ENCODE measurements at regions not wholly inside any gene's neighbourhood (a gene's known extent, or its start where the extent isn't known, plus 50 kb on each side); places are given as distances from the start of the nearest gene placed in this dataset.
A peak's percentile ranks its signal among the peaks of the same experiment; 100 is the strongest.

DNA sequence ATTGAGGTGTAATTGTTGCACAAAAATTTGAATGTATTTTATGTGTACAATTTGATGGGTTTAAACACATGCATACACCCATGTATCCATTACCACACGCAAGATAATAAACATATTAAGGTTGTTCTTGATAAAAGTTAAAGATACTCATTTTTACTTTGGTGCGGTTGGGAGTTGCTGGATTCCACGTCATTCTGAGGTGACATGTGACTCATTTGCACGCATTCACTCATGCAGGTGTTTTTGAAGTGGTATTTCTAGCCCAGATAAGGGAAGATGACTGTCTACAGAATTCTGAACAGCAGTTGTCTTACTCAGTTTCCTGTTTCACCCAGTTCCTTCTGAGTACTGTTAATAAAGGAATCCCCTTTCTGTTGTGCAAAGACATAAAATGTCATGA, 142.0 kb downstream of the RTL3 start:
- H3K4me1 ChIP-seq (ENCODE audit: control insufficient read depth in 3 of 3, insufficient read depth in 2 of 3, low read depth in 1 of 3, low read length in 2 of 3): no peaks in the 10 kb centered on the region
- H3K36me3 ChIP-seq (ENCODE audit: control insufficient read depth in 3 of 3, insufficient read depth in 2 of 3, low read depth in 1 of 3, low read length in 3 of 3): no peaks in the 10 kb centered on the region
- H3K27me3 ChIP-seq (ENCODE audit: control insufficient read depth in 3 of 3, insufficient read depth in 3 of 3, low read length in 3 of 3): no peaks in the 10 kb centered on the region
- no peak for FAIRE-seq
- 41 to 60% (median 57%) methylated on average over 4 of the region's 4 CpGs for WGBS, 3 donors
- H3K4me3 ChIP-seq (ENCODE audit: low read depth in 1 of 3, low read length in 3 of 3): no peak overlapping the region
- no peaks in the 10 kb centered on the region for H3K9me3 ChIP-seq (ENCODE audit: control insufficient read depth in 2 of 2, insufficient read depth in 1 of 2, low read depth in 1 of 2, low read length in 1 of 2)
- no peak overlapping the region for H3K27ac ChIP-seq (ENCODE audit: low read depth in 1 of 3, low read length in 2 of 3)
- peak in 1 of 2 donors; percentile 29 for DNase-seq

DNA sequence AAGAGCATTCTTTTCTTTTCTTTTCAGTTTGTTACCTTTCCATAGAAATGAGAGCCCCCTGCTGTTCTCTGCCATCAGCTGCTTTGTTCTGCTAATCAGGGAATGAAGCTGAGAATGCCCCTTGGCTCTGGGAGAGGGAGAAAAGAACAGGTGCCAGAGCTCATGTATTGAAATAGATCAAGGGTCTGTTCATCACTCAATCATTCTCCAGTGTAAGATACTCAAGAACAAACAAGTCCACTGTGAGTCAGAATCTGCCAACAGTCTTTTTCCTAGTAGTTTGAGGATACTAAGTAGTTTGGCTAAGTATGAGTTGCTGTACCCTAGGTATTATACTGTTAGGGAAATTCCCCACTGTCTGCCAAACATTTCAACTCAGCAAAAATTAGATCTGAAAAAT, 144.3 kb downstream of the RTL3 start:
- no peaks in the 10 kb centered on the region for H3K36me3 ChIP-seq (ENCODE audit: control insufficient read depth in 3 of 3, insufficient read depth in 2 of 3, low read depth in 1 of 3, low read length in 3 of 3)
- FAIRE-seq: no peak
- no peaks in the 10 kb centered on the region for H3K27me3 ChIP-seq (ENCODE audit: control insufficient read depth in 3 of 3, insufficient read depth in 3 of 3, low read length in 3 of 3)
- H3K4me3 ChIP-seq (ENCODE audit: low read depth in 1 of 3, low read length in 3 of 3): no peak overlapping the region
- no peak overlapping the region for H3K27ac ChIP-seq (ENCODE audit: low read depth in 1 of 3, low read length in 2 of 3)
- no peaks in the 10 kb centered on the region for H3K9me3 ChIP-seq (ENCODE audit: control insufficient read depth in 2 of 2, insufficient read depth in 1 of 2, low read depth in 1 of 2, low read length in 1 of 2)
- DNase-seq: no peak
- H3K4me1 ChIP-seq (ENCODE audit: control insufficient read depth in 3 of 3, insufficient read depth in 2 of 3, low read depth in 1 of 3, low read length in 2 of 3): no peaks in the 10 kb centered on the region

DNA sequence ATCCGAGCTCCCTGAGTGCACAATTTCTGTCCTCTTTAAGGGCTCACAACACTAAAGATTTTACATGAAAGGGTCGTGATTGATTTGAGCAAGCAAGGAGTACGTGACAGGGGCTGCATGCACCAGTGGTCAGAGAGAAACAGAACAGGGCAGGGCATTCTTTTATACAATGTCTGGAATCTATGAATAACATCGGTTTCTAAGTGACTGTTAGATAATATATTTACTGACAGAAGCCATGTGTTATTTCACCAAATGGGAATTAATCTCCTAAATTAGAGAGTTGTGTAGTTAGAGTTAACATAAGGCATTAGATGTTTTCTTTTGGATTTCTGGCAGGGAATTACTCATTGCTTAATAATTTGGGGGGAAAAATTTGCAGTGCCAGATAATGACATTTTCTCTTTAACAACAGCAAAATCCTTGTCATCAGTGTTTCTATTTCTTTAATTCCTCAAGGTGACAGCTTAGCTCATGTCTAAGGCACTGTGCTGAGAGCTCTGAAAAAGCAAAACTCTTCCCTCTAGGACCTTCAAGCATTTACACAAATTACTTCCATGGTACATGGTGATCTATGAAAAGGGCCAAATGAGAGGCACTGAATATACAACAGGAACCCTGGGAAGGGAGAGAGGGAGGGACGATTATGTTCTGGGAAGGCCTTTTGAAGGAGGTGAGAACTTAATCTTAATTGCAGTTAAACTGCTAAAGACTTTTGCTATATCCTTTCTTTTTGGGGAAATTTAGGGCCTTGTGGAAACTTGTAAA, 145.0 kb downstream of the RTL3 start:
- no peaks in the 10 kb centered on the region for H3K9me3 ChIP-seq (ENCODE audit: control insufficient read depth in 2 of 2, insufficient read depth in 1 of 2, low read depth in 1 of 2, low read length in 1 of 2)
- no peaks in the 10 kb centered on the region for H3K36me3 ChIP-seq (ENCODE audit: control insufficient read depth in 3 of 3, insufficient read depth in 2 of 3, low read depth in 1 of 3, low read length in 3 of 3)
- no peak overlapping the region for H3K4me3 ChIP-seq (ENCODE audit: low read depth in 1 of 3, low read length in 3 of 3)
- FAIRE-seq (no peak), DNase-seq (no peak)
- no peaks in the 10 kb centered on the region for H3K4me1 ChIP-seq (ENCODE audit: control insufficient read depth in 3 of 3, insufficient read depth in 2 of 3, low read depth in 1 of 3, low read length in 2 of 3)
- WGBS, 3 donors: 46 to 60% (median 48%) methylated on average over 5 of the region's 5 CpGs
- H3K27me3 ChIP-seq (ENCODE audit: control insufficient read depth in 3 of 3, insufficient read depth in 3 of 3, low read length in 3 of 3): no peaks in the 10 kb centered on the region
- H3K27ac ChIP-seq (ENCODE audit: low read depth in 1 of 3, low read length in 2 of 3): no peak overlapping the region

DNA sequence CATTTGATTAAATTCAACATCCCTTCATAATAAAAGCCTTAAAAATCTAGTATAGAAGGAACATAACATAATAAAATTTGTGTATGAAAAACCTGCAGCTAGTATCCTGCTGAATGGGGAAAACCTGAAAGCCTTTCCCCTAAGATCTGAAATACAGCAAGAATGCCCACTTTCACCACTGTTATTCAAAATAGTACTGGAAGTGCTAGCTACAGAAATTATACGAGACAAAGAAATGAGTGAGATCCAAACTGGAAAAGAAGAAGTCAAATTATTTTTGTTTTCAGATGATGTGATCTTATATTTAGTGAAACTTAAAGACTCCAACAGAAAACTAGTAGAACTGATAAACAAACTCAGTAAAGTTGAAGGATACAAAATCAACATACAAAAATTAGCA, 152.9 kb downstream of the RTL3 start:
- 62 to 75% (median 72%) methylated on average over 1 of the region's 1 CpG for whole genome bisulfite sequencing, 3 donors
- no peaks in the 10 kb centered on the region for H3K36me3 ChIP-seq (ENCODE audit: control insufficient read depth in 3 of 3, insufficient read depth in 2 of 3, low read depth in 1 of 3, low read length in 3 of 3)
- no peak for FAIRE-seq

DNA sequence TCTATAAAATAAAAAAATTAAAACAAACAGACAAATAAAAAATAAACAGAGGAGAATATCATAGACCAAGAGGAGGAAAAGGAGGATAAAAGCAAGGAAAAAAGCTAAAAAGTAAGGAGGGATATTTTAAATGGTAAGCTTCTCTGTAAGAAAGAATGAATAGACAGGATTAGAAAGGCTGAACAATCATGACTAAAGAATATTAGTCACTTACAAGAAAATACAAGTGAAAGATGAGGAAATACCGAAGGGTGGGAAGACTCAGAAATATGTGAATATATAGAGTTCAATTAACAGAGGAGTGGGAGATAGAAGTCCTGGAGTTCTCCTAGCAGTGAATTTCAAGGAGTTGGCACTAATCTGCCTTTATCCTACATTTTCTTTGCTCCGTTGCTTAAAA, 162.6 kb downstream of the RTL3 start:
- 81 to 95% (median 86%) methylated on average over 2 of the region's 2 CpGs for WGBS, 3 donors
- Histone ChIP-seq H3K4me1 (ENCODE audit: control insufficient read depth in 3 of 3, insufficient read depth in 2 of 3, low read depth in 1 of 3, low read length in 2 of 3) (no peaks in the 10 kb centered on the region), H3K4me3 (ENCODE audit: low read depth in 1 of 3, low read length in 3 of 3) (no peak overlapping the region), H3K9me3 (ENCODE audit: control insufficient read depth in 2 of 2, insufficient read depth in 1 of 2, low read depth in 1 of 2, low read length in 1 of 2) (no peaks in the 10 kb centered on the region), H3K27me3 (ENCODE audit: control insufficient read depth in 3 of 3, insufficient read depth in 3 of 3, low read length in 3 of 3) (no peaks in the 10 kb centered on the region), H3K27ac (ENCODE audit: low read depth in 1 of 3, low read length in 2 of 3) (no peak overlapping the region), H3K36me3 (ENCODE audit: control insufficient read depth in 3 of 3, insufficient read depth in 2 of 3, low read depth in 1 of 3, low read length in 3 of 3) (no peaks in the 10 kb centered on the region)
- FAIRE-seq (no peak), DNase-seq (no peak)

More for the DNA sequence above, 152.9 kb downstream of the RTL3 start:
- Histone ChIP-seq H3K27me3 (ENCODE audit: control insufficient read depth in 3 of 3, insufficient read depth in 3 of 3, low read length in 3 of 3) (no peaks in the 10 kb centered on the region), H3K9me3 (ENCODE audit: control insufficient read depth in 2 of 2, insufficient read depth in 1 of 2, low read depth in 1 of 2, low read length in 1 of 2) (peaks cover 0 to 4% of the 10 kb centered on the region in 2 donors), H3K4me3 (ENCODE audit: low read depth in 1 of 3, low read length in 3 of 3) (no peak overlapping the region), H3K27ac (ENCODE audit: low read depth in 1 of 3, low read length in 2 of 3) (no peak overlapping the region), H3K4me1 (ENCODE audit: control insufficient read depth in 3 of 3, insufficient read depth in 2 of 3, low read depth in 1 of 3, low read length in 2 of 3) (no peaks in the 10 kb centered on the region)
- DNase-seq: no peak

DNA sequence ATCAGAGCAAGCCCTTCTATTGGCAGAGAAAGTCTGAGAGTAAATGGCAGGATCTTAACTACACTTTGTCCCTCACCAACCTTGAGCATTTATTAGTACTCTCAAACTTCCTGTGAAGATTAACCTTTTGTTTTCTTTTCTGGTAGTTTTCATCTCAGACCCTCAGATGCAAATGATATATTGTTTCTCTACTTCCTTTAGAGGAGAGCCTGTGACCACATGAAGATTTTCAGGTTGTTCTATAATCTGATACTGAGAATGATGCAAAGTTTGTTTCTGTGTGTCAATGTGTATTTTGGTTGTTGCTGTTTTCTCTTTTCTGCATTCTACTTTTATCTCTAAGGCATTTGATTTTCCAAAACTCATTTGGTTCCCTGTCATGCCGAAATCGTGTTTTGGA, 165.8 kb upstream of the CYSLTR1 start:
- Histone ChIP-seq H3K4me3 (ENCODE audit: low read depth in 1 of 3, low read length in 3 of 3) (no peak overlapping the region), H3K36me3 (ENCODE audit: control insufficient read depth in 3 of 3, insufficient read depth in 2 of 3, low read depth in 1 of 3, low read length in 3 of 3) (no peaks in the 10 kb centered on the region), H3K9me3 (ENCODE audit: control insufficient read depth in 2 of 2, insufficient read depth in 1 of 2, low read depth in 1 of 2, low read length in 1 of 2) (no peaks in the 10 kb centered on the region), H3K27me3 (ENCODE audit: control insufficient read depth in 3 of 3, insufficient read depth in 3 of 3, low read length in 3 of 3) (no peaks in the 10 kb centered on the region), H3K4me1 (ENCODE audit: control insufficient read depth in 3 of 3, insufficient read depth in 2 of 3, low read depth in 1 of 3, low read length in 2 of 3) (no peaks in the 10 kb centered on the region), H3K27ac (ENCODE audit: low read depth in 1 of 3, low read length in 2 of 3) (no peak overlapping the region)
- WGBS, 3 donors: 30 to 72% (median 66%) methylated on average over 2 of the region's 2 CpGs
- FAIRE-seq (no peak), DNase-seq (no peak)

DNA sequence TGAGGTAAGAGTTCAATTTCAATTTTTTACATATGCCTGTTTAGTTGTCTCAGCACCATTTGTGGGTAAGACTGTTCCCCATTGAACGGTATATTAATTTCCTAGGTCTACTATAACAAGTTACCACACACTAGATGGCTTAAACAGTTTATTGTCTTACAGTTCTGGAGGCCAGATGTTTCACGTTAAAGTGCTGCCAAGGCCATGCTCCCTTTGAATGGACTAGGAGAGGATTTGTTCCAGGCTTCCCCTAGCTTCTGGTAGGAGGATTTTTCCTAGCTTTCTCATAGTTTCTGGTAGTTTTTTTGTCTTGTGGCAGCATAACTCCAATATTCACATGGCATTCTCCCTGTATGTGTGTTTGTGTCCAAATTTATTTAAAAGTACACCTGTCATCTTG, 149.3 kb upstream of the CYSLTR1 start:
- Histone ChIP-seq H3K4me1 (ENCODE audit: control insufficient read depth in 3 of 3, insufficient read depth in 2 of 3, low read depth in 1 of 3, low read length in 2 of 3) (no peaks in the 10 kb centered on the region), H3K4me3 (ENCODE audit: low read depth in 1 of 3, low read length in 3 of 3) (no peak overlapping the region), H3K27me3 (ENCODE audit: control insufficient read depth in 3 of 3, insufficient read depth in 3 of 3, low read length in 3 of 3) (no peaks in the 10 kb centered on the region), H3K36me3 (ENCODE audit: control insufficient read depth in 3 of 3, insufficient read depth in 2 of 3, low read depth in 1 of 3, low read length in 3 of 3) (no peaks in the 10 kb centered on the region), H3K27ac (ENCODE audit: low read depth in 1 of 3, low read length in 2 of 3) (no peak overlapping the region), H3K9me3 (ENCODE audit: control insufficient read depth in 2 of 2, insufficient read depth in 1 of 2, low read depth in 1 of 2, low read length in 1 of 2) (no peaks in the 10 kb centered on the region)
- WGBS, 3 donors: 26 to 70% (median 29%) methylated on average over 2 of the region's 2 CpGs
- DNase-seq (no peak), FAIRE-seq (no peak)

DNA sequence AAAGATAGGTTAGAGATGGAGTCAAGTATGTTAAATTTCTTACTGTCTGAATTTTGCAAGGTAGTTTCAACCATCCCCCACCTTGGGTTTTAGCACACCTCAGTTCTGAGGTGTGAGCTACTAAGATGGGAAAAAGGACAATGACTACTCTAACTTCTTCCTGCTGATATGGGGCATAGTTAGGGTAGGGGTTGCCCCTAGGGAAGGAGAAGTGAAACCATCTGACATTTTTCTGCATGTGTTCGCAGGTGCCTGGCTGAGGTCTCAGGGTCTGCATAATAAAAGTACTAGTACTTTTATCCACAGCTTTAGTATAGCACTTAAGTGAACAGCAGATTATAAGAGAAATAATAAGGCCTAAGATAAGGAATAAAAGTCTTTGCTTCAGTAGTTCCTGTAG, 129.5 kb upstream of the CYSLTR1 start:
- Histone ChIP-seq H3K27me3 (ENCODE audit: control insufficient read depth in 3 of 3, insufficient read depth in 3 of 3, low read length in 3 of 3) (no peaks in the 10 kb centered on the region), H3K27ac (ENCODE audit: low read depth in 1 of 3, low read length in 2 of 3) (no peak overlapping the region), H3K36me3 (ENCODE audit: control insufficient read depth in 3 of 3, insufficient read depth in 2 of 3, low read depth in 1 of 3, low read length in 3 of 3) (no peaks in the 10 kb centered on the region), H3K4me1 (ENCODE audit: control insufficient read depth in 3 of 3, insufficient read depth in 2 of 3, low read depth in 1 of 3, low read length in 2 of 3) (no peaks in the 10 kb centered on the region), H3K9me3 (ENCODE audit: control insufficient read depth in 2 of 2, insufficient read depth in 1 of 2, low read depth in 1 of 2, low read length in 1 of 2) (peaks cover 0 to 2% of the 10 kb centered on the region in 2 donors), H3K4me3 (ENCODE audit: low read depth in 1 of 3, low read length in 3 of 3) (no peak overlapping the region)
- FAIRE-seq (no peak), DNase-seq (no peak)
- WGBS, 3 donors: 81 to 100% (median 83%) methylated on average over 1 of the region's 1 CpG

DNA sequence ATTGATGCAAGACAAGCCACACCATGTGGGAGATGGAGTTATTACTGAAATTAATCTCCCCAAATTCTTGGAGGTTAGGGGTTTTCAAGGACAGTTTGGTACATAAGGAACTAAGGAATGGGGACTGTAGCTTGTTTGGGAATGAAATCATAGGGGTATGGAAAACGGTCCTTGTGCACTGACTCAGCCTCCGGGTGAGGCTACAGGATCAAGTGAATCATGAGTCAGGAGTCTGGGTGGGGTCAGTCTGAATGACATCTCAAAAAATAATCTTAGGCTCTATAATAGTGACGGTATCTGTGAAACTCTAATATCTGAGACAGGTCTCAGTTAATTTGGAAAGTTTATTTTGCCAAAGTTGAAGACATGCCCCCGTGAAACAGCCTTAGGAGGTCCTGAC, 128.5 kb upstream of the CYSLTR1 start:
- H3K27me3 ChIP-seq (ENCODE audit: control insufficient read depth in 3 of 3, insufficient read depth in 3 of 3, low read length in 3 of 3): no peaks in the 10 kb centered on the region
- peaks cover 0 to 2% of the 10 kb centered on the region in 2 donors for H3K9me3 ChIP-seq (ENCODE audit: control insufficient read depth in 2 of 2, insufficient read depth in 1 of 2, low read depth in 1 of 2, low read length in 1 of 2)
- no peaks in the 10 kb centered on the region for H3K36me3 ChIP-seq (ENCODE audit: control insufficient read depth in 3 of 3, insufficient read depth in 2 of 3, low read depth in 1 of 3, low read length in 3 of 3)
- FAIRE-seq (no peak), DNase-seq (no peak)
- no peak overlapping the region for H3K27ac ChIP-seq (ENCODE audit: low read depth in 1 of 3, low read length in 2 of 3)
- 61 to 73% (median 68%) methylated on average over 4 of the region's 4 CpGs for WGBS, 3 donors
- no peaks in the 10 kb centered on the region for H3K4me1 ChIP-seq (ENCODE audit: control insufficient read depth in 3 of 3, insufficient read depth in 2 of 3, low read depth in 1 of 3, low read length in 2 of 3)
- no peak overlapping the region for H3K4me3 ChIP-seq (ENCODE audit: low read depth in 1 of 3, low read length in 3 of 3)
